ENCODE measurements at regions not wholly inside any gene's neighbourhood (a gene's known extent, or its start where the extent isn't known, plus 50 kb on each side); places are given as distances from the start of the nearest gene placed in this dataset.

DNA sequence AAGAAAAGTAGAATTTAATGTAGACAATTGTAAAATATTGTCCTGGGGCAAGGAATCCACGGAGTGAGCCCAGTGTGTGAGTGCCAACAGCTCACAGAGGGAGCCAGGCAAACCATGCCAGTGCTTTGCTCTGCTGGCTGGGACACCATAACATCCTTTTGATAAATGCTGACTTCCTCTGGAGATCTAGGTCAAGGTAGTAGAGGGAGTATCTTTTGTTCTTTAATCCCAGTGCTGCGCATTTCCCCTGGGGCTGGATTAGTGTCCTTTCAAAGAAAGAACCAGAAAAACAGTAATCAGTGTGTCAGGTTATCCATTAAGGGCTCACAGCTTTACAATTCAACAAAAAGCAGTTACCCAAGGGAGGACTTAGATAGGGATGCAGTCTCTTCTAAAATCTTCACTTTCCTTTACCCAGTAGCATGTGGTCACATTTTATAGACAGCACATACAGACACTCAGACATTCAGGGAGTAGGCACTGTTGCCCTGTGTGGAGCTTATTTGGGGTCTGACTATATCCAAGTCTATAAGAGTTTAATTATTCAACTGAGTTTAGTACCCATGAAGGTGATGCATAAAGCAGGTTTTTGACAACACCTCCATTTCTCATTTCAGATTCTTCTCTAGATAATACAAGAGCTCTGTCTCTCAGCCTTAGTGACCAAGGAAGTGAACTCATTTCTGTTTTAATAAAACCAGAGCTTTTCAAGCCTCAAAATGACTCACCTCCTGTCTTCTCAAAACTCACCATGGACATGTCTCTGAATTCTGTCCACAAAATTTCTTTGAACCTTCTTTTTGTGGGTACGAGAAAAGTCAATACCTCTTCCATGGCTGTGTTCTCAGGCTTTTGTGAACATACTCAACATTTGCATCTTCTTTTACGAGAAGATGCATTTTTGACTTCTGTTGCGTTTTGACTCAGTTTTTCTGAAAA, 215.3 kb downstream of the BRINP2 start:
- DNase-seq: peak in 1 of 2 experiments; percentile 7

DNA sequence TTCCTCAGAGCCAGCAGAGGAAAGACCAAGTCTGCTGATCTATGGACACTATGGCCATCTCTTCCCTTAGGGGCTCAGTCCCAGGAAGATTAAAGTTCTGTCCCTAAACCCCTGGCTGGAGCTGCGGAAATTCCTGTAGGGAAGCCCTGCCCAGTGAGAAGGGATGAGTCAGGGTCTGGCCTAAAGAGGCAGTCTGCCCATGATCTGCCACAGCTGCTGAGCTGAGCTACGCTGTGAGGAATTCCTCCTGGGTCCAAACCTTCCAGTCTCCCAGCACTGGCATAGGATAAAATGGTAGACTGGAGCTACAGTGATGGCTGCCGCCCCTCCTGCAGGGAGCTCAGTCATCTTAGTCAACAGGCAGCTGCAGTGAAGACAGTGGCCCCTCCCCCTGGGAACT, 213.7 kb downstream of the BRINP2 start:
- no peak for DNase-seq

DNA sequence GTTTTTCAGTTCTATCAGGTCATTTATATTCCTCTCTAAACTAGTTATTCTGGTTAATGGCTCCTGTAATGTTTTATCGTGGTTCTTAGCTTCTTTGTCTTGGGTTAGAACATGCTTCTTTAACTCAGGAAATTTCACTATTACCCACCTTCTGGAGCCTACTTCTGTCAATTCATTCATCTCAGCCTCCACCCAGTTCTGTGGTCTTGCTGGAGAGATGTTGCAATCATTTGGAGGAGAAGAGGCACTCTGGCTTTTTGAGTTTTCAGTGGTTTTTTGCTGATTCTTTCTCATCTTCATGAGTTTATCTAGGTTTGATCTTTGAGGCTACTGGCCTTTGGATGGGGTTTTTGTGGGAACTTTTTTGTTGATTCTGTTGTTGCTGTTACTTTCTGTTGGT, 213.0 kb downstream of the BRINP2 start:
- DNase-seq: no peak

DNA sequence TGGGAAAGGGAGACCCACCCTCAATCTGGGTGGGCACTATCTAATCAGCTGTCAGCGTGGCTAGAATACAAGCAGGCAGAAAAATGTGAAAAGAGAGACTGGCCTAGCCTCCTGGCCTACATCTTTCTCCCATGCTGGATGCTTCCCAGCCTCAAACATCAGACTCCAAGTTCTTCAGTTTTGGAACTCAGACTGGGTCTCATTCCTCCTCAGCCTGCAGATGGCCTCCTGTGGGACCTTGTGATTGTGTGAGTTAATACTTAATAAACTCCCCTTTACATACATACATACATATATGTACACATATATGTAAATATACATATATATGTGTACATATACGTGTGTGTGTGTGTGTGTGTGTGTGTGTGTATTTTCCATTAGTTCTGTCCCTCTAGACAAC, 207.1 kb downstream of the BRINP2 start:
- no peak for DNase-seq

DNA sequence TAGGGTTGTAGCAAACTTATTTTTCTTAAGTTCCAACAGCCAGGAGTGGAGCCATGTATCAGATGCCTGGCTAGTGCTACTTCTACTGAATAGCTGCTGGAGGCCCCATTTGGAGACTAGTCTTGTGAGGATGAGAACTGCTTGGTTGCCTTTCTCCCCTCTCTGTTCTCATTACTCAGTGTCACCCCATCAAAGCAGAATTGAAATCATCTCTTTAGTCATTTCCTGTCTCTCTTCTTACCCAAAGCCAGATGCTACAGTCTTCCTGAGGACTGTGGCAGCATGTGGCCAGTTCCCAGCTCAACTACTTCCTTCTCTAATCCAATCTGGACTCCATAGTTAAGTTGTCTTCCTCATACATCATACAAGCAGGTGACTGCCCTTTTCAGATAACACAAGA, 197.5 kb downstream of the BRINP2 start:
- no peak for DNase-seq

DNA sequence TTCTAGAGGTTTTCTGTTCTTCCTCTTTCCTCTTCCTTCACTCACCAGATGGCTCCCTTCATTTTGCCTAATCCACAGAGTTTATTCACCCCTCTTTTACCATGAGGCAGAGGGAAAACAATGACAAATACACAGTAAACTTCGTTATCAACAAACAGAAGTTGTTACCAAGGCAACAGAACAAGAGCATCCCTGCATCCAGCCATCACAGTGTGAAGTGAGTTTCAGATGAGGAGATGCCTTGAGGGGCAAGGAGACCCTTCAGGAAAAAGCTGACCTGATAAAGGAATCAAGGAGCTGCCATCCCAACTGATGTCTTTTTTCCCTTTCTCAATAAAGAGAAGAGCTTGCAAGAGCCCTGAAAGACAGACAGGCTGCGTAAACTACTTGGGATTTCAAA, 195.3 kb downstream of the BRINP2 start:
- DNase-seq: no peak

DNA sequence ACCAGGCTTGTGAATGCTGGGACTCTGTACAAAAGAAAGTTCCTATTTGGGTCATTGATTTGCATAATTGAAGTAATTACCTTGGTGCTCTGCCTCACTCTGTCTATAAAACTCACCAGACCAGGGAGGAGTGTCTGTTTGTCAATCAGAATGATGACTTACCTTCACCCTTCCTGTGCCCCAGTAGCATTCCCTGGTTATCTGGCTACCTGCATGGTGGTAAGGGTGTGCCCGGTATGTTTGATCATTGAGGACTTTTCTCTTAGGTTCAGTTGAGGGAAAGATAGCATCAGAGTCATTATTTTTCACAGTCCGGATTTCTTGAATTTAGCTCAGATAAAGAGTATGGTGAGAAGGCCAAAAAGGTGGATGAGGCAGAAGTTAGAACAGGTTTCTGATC, 190.0 kb downstream of the BRINP2 start:
- DNase-seq: no peak

DNA sequence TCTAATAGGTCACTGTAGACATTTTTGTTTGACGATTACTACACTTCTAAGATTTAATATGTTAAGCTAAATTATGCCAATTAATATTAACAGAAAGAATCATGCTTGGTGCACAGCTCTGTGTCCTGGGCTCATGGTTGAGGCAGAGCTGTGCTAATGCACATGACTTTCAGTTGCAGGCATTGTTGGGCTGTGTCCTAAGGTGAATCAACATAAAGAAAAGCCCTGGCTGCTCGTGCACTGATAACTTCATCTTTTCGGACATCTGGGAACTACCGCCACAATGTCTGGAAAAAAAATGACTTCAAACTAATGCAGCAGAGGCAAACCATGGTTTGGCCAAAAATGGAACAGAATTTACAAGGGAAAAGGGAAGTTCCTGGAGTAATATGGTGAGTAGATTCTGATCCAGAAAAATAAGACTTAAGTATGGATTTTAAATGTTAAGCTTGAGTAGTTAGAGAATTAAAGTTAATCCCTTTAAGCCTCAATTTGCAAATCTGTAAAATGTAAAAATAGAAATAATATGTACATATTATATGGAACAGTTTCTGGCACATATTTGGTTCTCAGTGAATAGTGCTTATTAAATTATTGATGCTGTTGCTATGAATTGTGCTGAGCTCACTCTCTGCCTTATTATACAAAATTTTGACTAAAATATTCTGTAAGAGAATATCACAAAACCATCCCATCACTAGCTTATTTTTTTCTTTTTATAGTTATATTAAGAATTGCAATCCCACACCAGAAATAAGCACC, 186.1 kb downstream of the BRINP2 start:
- no peak for DNase-seq

DNA sequence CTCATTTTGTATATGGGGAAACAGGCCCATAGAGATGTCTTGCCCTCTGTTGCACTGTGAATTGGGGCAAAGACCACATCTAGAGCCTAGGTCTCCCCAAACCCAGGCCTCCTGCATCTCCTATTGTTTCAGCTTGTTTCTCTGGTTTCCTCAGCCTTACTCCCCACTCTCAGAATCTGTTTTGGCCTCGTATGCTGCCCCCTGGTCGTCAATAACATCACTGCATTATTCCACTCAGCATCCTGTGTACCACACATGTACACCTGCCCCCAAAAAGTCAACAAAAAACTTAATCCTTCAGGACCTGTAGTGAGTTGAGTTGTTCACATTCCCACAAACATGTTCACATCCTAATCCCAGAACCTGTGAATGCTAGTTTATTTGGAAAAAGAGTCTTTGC, 184.8 kb downstream of the BRINP2 start:
- DNase-seq: peak in 1 of 2 experiments; percentile 43

DNA sequence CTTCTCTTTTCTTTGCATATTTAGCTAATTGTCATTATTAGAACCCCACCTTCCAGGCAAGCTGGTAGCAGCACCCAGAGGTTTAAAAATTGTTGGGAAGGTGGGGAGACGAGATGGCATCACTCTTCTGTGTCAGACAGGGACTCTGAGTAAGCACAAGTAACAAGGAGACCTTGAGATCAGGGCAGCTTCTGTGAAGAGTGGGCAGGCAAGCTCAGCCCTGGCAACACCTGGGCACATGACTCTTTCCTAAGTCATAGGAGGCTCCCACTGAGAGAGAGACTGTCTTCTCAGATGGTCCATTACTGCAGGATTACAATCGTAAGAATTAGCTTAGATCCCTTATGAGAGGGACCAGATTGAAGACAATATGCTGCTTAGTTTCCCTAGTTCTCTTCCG, 183.5 kb downstream of the BRINP2 start:
- peak; percentile 43 to 89 for DNase-seq

DNA sequence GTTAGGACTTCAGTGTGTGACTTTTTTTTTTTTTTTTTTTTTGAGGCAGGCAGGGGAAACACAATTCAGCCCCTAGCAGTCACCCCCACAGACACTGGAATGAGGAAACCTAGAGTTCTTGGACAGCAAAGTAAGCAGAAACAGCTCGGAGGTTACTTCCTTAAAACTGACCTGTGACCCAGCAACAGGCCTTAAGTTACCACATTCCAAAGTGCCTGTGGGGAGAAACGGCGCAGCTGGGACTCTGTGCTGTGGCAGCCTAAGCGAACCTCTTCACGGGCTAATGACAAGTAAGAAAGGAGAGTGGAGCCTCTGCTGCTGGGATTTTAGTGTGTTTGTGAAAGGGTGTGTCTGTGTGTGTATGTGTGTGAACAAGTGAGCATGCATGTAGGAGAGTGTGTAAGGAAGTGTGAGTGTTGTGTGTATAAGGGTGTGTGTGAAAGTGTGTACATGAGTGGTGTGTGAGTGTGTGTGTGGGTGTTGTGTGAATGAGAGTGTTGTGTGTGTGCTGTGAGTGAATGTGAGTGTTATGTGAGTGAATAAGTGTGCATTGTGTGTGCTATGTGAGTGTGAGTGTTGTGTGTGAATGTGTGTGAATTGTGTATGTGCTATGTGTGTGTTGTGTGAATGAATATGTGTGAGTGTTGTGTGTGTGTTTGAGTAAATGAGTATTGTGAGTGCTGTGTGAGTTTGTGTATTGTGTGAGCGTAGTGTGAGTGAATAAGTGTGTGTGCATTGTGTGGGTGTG, 180.8 kb downstream of the BRINP2 start:
- DNase-seq: no peak

DNA sequence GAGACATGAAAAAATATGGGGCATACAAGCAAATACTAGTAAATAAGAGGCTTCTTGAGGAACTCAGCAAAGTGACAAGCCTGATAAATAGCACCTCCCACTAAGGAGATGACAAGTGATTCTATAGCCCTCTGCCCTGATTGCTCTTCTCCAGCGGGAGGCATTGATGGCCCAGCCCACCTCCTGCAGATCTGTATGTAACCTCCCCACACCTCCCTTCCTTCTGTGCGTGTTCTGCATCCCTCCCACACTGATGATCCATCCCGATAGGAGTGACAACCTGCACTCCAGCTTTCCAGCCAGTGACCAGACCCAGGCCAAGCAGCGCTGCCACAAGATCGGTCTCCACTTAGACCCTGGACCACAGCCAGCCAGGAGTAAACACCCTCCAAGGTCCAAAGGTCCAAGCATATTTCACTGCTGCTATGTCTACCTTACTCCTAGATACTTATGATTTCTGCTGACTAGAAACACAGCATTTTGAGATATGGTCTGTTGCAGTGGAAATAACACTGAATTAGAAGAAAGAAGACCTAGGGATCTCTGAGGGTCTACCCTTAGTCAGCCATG, 176.1 kb downstream of the BRINP2 start:
- no peak for DNase-seq

DNA sequence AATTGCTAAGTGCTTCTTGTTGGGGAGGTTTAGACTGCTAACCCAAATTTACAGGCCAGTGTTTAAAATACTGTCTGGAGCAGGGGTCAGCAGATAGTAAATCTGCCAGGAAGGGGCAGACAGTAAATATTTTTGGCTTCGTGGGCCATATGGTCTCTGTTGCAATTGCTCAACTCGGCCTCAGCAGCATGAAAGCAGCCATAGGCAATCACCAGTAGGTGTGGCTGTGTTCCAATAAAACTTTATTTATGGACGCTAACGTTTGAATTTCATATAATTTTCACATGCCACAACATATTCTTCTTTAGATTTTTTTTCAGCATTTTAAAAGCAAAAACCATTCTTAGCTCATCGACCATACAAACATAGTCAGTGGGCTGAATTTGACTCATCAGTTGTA, 172.7 kb downstream of the BRINP2 start:
- peak in 1 of 2 experiments; percentile 18 for DNase-seq

DNA sequence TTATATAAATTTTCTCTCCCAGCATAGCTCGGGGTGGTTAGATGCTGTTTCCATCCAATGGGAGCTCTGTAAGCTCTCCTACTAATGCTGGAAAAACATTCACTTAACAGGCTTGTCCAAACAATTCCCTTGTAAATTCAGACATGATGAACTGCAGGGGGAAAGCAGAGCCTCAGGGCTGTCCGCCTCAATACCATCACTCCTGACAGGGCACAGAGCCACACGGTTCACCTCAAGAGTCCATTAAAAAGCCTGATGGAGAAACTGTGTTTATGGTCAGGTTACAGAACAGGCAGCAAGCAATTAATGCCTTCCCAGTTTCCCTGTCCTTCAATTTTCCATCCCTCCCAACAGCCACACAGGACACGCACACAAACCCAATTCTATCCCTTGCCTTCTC, 171.0 kb downstream of the BRINP2 start:
- no peak for DNase-seq

DNA sequence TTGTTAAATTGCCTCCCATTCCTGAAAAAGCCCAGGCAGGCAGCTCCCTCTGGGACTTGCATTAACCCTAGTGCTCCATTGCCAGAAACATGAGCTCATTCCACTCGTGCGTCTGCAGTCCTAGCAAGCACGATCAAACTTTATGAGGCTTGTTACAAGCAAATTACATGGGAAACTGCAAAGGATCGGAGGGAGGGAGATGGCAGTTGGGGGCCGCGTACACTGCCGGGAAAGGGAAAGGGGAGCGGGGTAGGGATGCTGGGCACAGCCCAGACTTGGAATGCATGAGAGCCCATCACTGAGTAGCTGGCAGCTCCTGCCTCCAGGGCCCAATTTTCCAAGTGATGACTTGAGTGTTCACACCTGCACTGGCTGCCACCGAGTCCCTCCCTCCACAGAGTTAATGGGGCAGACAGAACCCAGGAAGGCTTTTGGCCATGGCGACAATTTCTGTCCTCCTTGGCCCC, 169.9 kb downstream of the BRINP2 start:
- DNase-seq: no peak

DNA sequence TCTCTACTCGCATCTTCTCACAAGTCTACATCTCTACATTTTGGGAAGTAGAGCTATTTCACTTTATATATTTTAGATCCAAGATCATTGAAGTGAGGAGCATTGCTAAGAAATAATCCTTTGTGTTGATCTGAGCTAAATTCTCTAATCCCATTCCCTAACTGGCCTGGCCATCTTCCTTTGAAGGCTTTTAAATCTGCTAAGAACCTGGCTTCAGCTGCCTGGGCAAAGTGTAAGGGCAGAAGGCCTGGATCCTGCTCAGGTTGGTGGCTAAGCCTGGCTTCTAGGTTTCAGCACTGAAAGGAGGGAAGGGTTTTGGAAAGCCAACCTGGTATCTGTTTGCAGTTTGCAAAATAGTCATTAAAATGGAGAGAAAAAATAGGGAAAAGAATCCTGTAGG, 167.6 kb downstream of the BRINP2 start:
- DNase-seq: no peak

DNA sequence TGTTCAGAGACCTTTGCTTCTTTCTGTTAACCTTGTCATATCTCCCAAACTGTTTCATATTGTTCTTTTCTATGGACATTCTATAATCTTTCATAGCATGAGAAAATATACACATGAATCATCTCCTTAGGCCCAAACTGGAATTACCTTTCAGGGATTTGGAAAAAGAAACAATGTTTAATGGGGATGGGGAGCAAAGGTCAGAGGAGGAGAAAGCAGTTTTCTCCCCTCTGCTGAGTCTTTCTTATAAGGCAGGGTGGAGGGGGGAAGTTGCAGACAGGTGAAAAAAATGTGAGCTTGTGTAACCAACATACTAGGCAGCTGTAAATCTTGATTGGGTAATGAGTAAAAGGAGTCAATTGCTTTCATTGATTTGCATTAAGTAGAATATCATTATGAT, 164.1 kb downstream of the BRINP2 start:
- DNase-seq: no peak

DNA sequence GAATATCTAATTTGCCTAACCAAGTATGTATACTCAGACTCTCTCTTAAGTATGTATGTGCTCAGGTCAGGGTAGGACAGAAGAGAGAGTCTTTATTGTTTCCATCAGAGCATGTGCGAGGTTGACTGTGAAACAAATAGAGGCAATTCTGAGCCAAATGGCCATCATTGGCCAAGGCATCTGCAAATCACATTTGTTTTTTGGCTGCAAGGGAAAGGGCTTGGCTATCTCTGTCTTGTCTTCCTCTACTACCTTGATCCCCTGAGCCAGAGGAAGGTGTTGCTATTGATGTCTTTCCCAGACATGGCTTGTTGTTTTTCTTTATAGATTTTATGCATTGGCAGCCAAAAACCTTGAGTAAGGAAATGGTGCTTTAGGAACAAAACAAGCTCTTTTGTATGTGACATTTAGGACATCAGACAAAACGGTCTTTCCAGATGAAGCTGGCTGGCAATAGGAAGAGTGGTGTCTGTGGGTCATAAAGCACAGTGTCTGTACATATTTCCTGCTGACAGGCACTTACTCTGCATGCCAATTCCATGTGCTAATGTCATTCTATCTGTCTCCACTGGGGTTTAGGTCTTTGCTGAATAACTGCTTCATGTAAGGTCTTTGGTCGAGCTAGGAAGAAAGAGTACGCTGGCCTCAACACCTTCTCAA, 163.3 kb downstream of the BRINP2 start:
- DNase-seq: peak in 1 of 2 experiments; percentile 21
